ENCODE measurements at regions not wholly inside any gene's neighbourhood (a gene's known extent, or its start where the extent isn't known, plus 50 kb on each side); places are given as distances from the start of the nearest gene placed in this dataset.
A peak's percentile ranks its signal among the peaks of the same experiment; 100 is the strongest.
"Not testable (repeated sequence)": the region's sequence is repeated elsewhere in the genome, so short reads cannot be mapped to it uniquely, and the experiment has no call there.

DNA sequence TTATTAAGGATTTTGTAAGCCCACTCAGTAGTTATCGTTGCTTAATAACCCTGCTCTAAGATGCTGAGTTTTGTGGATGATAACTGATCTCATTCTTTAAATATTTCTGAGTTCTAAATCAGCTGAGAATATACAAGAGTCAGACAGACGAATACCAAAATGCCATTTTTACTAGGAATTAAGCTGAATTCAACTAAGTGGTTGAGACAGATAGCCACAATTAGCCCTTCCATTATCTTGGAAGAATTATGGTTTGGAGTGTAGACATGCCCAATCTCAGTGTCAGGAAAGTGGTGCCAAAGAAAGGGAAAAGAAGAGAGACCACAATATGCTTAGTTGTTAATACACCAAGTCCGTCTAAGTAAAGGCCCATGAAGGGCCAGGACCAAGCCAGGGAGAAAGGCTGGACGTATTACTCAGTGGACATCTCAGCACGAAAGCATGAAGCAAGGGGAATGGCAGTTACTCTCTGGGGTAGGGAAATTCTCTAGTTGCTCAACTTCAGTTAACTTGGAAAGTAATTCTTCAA is 58.6 kb downstream of the KCNA5 start:
- DNase-seq: no peak
- TF ChIP-seq POLR2A (IDR thresholded peaks at IDR 0.05) (no peak), CTCF (IDR thresholded peaks at IDR 0.05) (no peak)
- Histone ChIP-seq H3K4me3 (no peak overlapping the region), H3K4me1 (no peaks in the 10 kb centered on the region), H3K27me3 (no peaks in the 10 kb centered on the region), H3K27ac (no peak overlapping the region), H3K36me3 (no peaks in the 10 kb centered on the region), H3K9me3 (no peaks in the 10 kb centered on the region)

- Histone ChIP-seq H3K4me3 (no peak overlapping the region), H3K27ac (no peak overlapping the region), H3K27me3 (no peaks in the 10 kb centered on the region), H3K36me3 (no peaks in the 10 kb centered on the region), H3K4me1 (no peaks in the 10 kb centered on the region), H3K9me3 (no peaks in the 10 kb centered on the region)
- TF ChIP-seq POLR2A (IDR thresholded peaks at IDR 0.05): no peak
- DNase-seq: no peak
Observed at GRCh38 chr12:5102806-5103205, 59.1 kb downstream of the KCNA5 start.

DNA sequence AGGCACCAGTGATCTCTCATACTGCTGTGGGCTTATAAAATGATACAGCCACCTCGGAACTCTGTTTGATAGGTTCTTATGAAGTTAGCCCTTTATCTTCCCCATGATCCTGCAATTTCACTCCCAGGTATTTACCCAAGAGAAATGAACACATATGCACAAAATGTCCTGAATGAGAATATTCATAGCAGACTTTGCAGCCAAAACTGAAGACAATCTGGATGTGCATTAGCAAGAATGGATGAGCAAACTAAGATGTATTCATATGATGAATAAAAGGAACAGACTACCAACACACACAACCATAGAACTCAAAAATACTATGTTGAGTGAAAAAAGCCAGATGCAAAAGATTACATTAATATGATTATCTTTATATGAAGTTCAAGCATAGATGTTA is 66.7 kb downstream of the KCNA5 start:
- H3K27ac ChIP-seq: no peak overlapping the region
- H3K4me3 ChIP-seq: no peak overlapping the region
- no peaks in the 10 kb centered on the region for H3K4me1 ChIP-seq
- no peaks in the 10 kb centered on the region for H3K27me3 ChIP-seq
- no peak for DNase-seq
- TF ChIP-seq POLR2A (IDR thresholded peaks at IDR 0.05) (no peak), CTCF (IDR thresholded peaks at IDR 0.05) (no peak)
- no peaks in the 10 kb centered on the region for H3K36me3 ChIP-seq
- no peaks in the 10 kb centered on the region for H3K9me3 ChIP-seq

DNA sequence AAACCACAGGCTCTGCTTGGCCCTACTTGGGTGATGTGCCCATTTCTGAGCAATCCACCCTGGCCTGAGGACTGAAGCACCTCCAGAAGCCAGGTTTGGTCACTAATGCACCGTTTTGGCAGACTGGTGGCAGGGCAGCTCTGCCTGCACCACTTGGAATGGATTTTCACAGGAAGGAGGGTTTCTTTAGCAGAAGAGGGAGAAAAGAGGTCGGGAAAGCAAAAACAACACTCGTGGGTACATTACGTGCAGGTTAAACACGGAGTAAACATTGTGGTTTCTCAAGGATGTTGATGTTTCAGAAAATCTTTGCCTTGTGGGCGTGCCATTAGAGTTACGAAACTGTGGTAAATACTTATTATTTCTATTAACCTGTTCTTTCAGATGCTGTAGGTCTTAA is 70.8 kb downstream of the KCNA5 start:
- Histone ChIP-seq H3K27ac (peak overlapping the region in 1 of 4 donors; percentile 8), H3K36me3 (no peaks in the 10 kb centered on the region), H3K4me3 (no peak overlapping the region), H3K9me3 (no peaks in the 10 kb centered on the region), H3K4me1 (no peaks in the 10 kb centered on the region), H3K27me3 (no peaks in the 10 kb centered on the region)
- TF ChIP-seq CTCF (IDR thresholded peaks at IDR 0.05) (no peak), POLR2A (IDR thresholded peaks at IDR 0.05) (no peak)
- DNase-seq: no peak

GRCh38 chr12:5121784-5122183 is 78.1 kb downstream of the KCNA5 start:
- H3K9me3 ChIP-seq, H3K36me3 ChIP-seq, DNase-seq, H3K4me1 ChIP-seq, H3K4me3 ChIP-seq, H3K27me3 ChIP-seq, H3K27ac ChIP-seq: not testable (repeated sequence)

DNA sequence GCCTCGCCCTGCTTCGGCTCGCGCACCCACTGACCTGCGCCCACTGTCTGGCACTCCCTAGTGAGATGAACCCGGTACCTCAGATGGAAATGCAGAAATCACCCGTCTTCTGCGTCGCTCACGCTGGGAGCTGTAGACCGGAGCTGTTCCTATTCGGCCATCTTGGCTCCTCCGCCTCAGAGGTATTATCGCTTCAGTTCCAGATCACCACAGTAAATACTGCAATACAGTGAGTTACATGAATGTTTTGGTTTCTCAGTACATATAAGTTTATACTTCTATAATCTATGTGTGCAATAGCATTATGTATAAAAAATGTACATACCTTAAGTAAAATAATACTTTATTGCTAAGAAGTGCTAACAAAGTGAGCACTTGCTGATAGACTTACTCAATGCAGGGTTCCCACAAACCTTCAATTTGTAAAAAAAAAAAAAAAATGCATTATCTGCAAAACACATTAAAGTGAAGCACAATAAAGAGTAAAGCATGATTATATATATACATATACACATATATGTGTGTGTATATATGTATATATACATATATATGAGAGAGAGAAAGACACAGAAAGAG is 78.7 kb downstream of the KCNA5 start:
- H3K4me1 ChIP-seq, H3K9me3 ChIP-seq, H3K4me3 ChIP-seq, H3K27ac ChIP-seq, H3K27me3 ChIP-seq, H3K36me3 ChIP-seq, DNase-seq: not testable (repeated sequence)

- Histone ChIP-seq H3K4me3 (no peak overlapping the region), H3K36me3 (no peaks in the 10 kb centered on the region), H3K27me3 (no peaks in the 10 kb centered on the region), H3K9me3 (no peaks in the 10 kb centered on the region), H3K27ac (no peak overlapping the region), H3K4me1 (no peaks in the 10 kb centered on the region)
- DNase-seq: no peak
- TF ChIP-seq POLR2A (IDR thresholded peaks at IDR 0.05) (no peak), CTCF (IDR thresholded peaks at IDR 0.05) (no peak)
Observed at GRCh38 chr12:5123921-5124320, 80.2 kb downstream of the KCNA5 start.

All from Peyer's patch (tissue), 4 donors.